HUES48 (cell line): ENCODE measurements at regions not wholly inside any gene's neighbourhood (a gene's known extent, or its start where the extent isn't known, plus 50 kb on each side); places are given as distances from the start of the nearest gene placed in this dataset.
"Not testable (repeated sequence)": the region's sequence is repeated elsewhere in the genome, so short reads cannot be mapped to it uniquely, and the experiment has no call there.

Experiments used
- H3K27ac ChIP-seq: one replicate; pipeline ENCODE4 v1.7.0; 2013; ENCODE audit warnings: low read depth, low read length, inconsistent platforms
- H3K27me3 ChIP-seq: 2 replicates; pipeline ENCODE4 v1.6.1; 2013; ENCODE audit warnings: mild to moderate bottlenecking, low read length; ENCODE audit not compliant: control insufficient read depth, insufficient read depth
- H3K36me3 ChIP-seq: 2 replicates; pipeline ENCODE4 v1.6.1; 2013; ENCODE audit warnings: low read length; ENCODE audit not compliant: control insufficient read depth, insufficient read depth
- H3K4me1 ChIP-seq: 2 replicates; pipeline ENCODE4 v1.6.1; 2013; ENCODE audit warnings: mild to moderate bottlenecking, low read length; ENCODE audit not compliant: control insufficient read depth, insufficient read depth
- H3K4me3 ChIP-seq: 2 replicates; pipeline ENCODE4 v1.5.1; 2013; ENCODE audit warnings: mild to moderate bottlenecking, low read depth, low read length
- H3K9ac ChIP-seq: 2 replicates; pipeline ENCODE4 v1.6.1; 2013; ENCODE audit warnings: mild to moderate bottlenecking, low read depth, low read length, moderate library complexity
- H3K9me3 ChIP-seq: 2 replicates; pipeline ENCODE4 v1.6.1; 2013; ENCODE audit warnings: low read length; ENCODE audit not compliant: control insufficient read depth, insufficient read depth

- Histone ChIP-seq H3K27ac (no peak overlapping the region), H3K9ac (no peak overlapping the region), H3K9me3 (no peaks in the 10 kb centered on the region), H3K4me3 (no peak overlapping the region), H3K4me1 (no peaks in the 10 kb centered on the region), H3K27me3 (no peaks in the 10 kb centered on the region), H3K36me3 (no peaks in the 10 kb centered on the region)
These were observed 233.7 kb upstream of the TARS1 start for GRCh38 chr5:33206962-33207506.

GRCh38 chr5:33209252-33209651 is 231.5 kb upstream of the TARS1 start:
- H3K36me3 ChIP-seq: no peaks in the 10 kb centered on the region
- H3K9me3 ChIP-seq: no peaks in the 10 kb centered on the region
- no peak overlapping the region for H3K4me3 ChIP-seq
- no peaks in the 10 kb centered on the region for H3K4me1 ChIP-seq
- no peak overlapping the region for H3K27ac ChIP-seq
- no peaks in the 10 kb centered on the region for H3K27me3 ChIP-seq
- H3K9ac ChIP-seq: no peak overlapping the region

GRCh38 chr5:33210221-33210620 is 230.5 kb upstream of the TARS1 start:
- not testable (repeated sequence) for H3K27me3 ChIP-seq

GRCh38 chr5:33210978-33211377 is 229.8 kb upstream of the TARS1 start:
- Histone ChIP-seq H3K27me3 (no peaks in the 10 kb centered on the region), H3K9ac (no peak overlapping the region), H3K27ac (no peak overlapping the region), H3K36me3 (no peaks in the 10 kb centered on the region), H3K9me3 (no peaks in the 10 kb centered on the region), H3K4me3 (no peak overlapping the region), H3K4me1 (no peaks in the 10 kb centered on the region)

More at GRCh38 chr5:33210221-33210620, 230.5 kb upstream of the TARS1 start:
- not testable (repeated sequence) for H3K4me3 ChIP-seq, H3K27ac ChIP-seq, H3K4me1 ChIP-seq, H3K36me3 ChIP-seq, H3K9ac ChIP-seq, H3K9me3 ChIP-seq

- Histone ChIP-seq H3K27me3 (no peaks in the 10 kb centered on the region), H3K4me1 (no peaks in the 10 kb centered on the region), H3K9me3 (no peaks in the 10 kb centered on the region), H3K9ac (no peak overlapping the region), H3K27ac (no peak overlapping the region), H3K36me3 (no peaks in the 10 kb centered on the region), H3K4me3 (no peak overlapping the region)
These were observed 228.3 kb upstream of the TARS1 start for GRCh38 chr5:33212439-33212838.

- Histone ChIP-seq H3K9ac (no peak overlapping the region), H3K9me3 (no peaks in the 10 kb centered on the region), H3K4me1 (no peaks in the 10 kb centered on the region), H3K27me3 (no peaks in the 10 kb centered on the region), H3K27ac (no peak overlapping the region), H3K36me3 (no peaks in the 10 kb centered on the region), H3K4me3 (no peak overlapping the region)
These were observed 227.9 kb upstream of the TARS1 start for GRCh38 chr5:33212900-33213299.

GRCh38 chr5:33223563-33224284 is 217.0 kb upstream of the TARS1 start:
- H3K4me1 ChIP-seq: peaks cover 9% of the 10 kb centered on the region; the same call in 1 of the 2 replicates
- H3K9ac ChIP-seq: no peak overlapping the region
- no peak overlapping the region for H3K27ac ChIP-seq
- H3K9me3 ChIP-seq: no peaks in the 10 kb centered on the region
- no peaks in the 10 kb centered on the region for H3K36me3 ChIP-seq
- no peaks in the 10 kb centered on the region for H3K27me3 ChIP-seq
- no peak overlapping the region for H3K4me3 ChIP-seq

GRCh38 chr5:33224285-33224961 is 216.3 kb upstream of the TARS1 start:
- peaks cover 9% of the 10 kb centered on the region; the same call in 1 of the 2 replicates for H3K4me1 ChIP-seq
- no peak overlapping the region for H3K27ac ChIP-seq
- H3K36me3 ChIP-seq: no peaks in the 10 kb centered on the region
- H3K9me3 ChIP-seq: no peaks in the 10 kb centered on the region
- H3K9ac ChIP-seq: no peak overlapping the region
- H3K27me3 ChIP-seq: no peaks in the 10 kb centered on the region
- H3K4me3 ChIP-seq: no peak overlapping the region

- Histone ChIP-seq H3K9me3 (no peaks in the 10 kb centered on the region), H3K9ac (no peak overlapping the region), H3K36me3 (no peaks in the 10 kb centered on the region), H3K27me3 (no peaks in the 10 kb centered on the region), H3K27ac (no peak overlapping the region), H3K4me3 (no peak overlapping the region), H3K4me1 (peaks cover 9% of the 10 kb centered on the region; the same call in 1 of the 2 replicates)
These were observed 213.5 kb upstream of the TARS1 start for GRCh38 chr5:33227247-33227646.

- no peaks in the 10 kb centered on the region for H3K36me3 ChIP-seq
- H3K9ac ChIP-seq: no peak overlapping the region
- H3K9me3 ChIP-seq: no peaks in the 10 kb centered on the region
- H3K27me3 ChIP-seq: no peaks in the 10 kb centered on the region
- H3K27ac ChIP-seq: peak overlapping the region; percentile 9
- no peak overlapping the region for H3K4me3 ChIP-seq
- peaks cover 9% of the 10 kb centered on the region; the same call in 1 of the 2 replicates for H3K4me1 ChIP-seq
These were observed 213.0 kb upstream of the TARS1 start for GRCh38 chr5:33227746-33228145.

- Histone ChIP-seq H3K27ac (peak overlapping the region; percentile 9), H3K27me3 (no peaks in the 10 kb centered on the region), H3K9ac (no peak overlapping the region), H3K36me3 (no peaks in the 10 kb centered on the region), H3K9me3 (no peaks in the 10 kb centered on the region), H3K4me1 (peaks cover 9% of the 10 kb centered on the region; the same call in 1 of the 2 replicates), H3K4me3 (no peak overlapping the region)
These were observed 212.6 kb upstream of the TARS1 start for GRCh38 chr5:33228149-33228548.
